ENCODE measurements at regions not wholly inside any gene's neighbourhood (a gene's known extent, or its start where the extent isn't known, plus 50 kb on each side); places are given as distances from the start of the nearest gene placed in this dataset.

DNA sequence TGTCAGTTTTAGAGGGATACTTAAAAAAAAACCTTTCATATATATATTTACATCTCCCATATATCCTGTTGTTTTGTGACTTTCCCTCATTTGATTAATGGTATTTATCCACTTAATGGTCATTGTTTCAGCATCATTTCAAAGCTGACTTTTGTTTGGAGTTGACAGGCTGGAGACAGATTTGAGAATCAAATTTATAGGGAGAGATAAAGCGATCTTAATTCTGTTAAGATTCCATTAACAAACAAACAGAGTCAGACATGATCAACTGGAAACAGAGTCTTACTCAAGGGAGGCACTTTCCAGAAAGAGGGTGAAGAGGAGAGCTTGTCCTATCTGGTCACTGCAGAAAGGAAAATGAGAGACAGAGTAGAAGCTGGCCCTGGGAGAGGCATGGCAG is 283.4 kb downstream of the TTLL7 start:
- H3K4me1 ChIP-seq (ENCODE audit: low read depth) = no peaks in the 10 kb centered on the region
- DNase-seq (ENCODE audit: low read depth in 1 of 2, low spot score in 1 of 2) = no peak
- no peaks in the 10 kb centered on the region for H3K9me3 ChIP-seq (ENCODE audit: low read depth)
- no peaks in the 10 kb centered on the region for H3K36me3 ChIP-seq
- TF ChIP-seq, protein P1, sequence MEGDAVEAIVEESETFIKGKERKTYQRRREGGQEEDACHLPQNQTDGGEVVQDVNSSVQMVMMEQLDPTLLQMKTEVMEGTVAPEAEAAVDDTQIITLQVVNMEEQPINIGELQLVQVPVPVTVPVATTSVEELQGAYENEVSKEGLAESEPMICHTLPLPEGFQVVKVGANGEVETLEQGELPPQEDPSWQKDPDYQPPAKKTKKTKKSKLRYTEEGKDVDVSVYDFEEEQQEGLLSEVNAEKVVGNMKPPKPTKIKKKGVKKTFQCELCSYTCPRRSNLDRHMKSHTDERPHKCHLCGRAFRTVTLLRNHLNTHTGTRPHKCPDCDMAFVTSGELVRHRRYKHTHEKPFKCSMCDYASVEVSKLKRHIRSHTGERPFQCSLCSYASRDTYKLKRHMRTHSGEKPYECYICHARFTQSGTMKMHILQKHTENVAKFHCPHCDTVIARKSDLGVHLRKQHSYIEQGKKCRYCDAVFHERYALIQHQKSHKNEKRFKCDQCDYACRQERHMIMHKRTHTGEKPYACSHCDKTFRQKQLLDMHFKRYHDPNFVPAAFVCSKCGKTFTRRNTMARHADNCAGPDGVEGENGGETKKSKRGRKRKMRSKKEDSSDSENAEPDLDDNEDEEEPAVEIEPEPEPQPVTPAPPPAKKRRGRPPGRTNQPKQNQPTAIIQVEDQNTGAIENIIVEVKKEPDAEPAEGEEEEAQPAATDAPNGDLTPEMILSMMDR (IDR thresholded peaks at IDR 0.05; ENCODE audit: low read depth, low read length) = no peak
- H3K27ac ChIP-seq = no peak overlapping the region
- no peak overlapping the region for H3K4me3 ChIP-seq
- no peaks in the 10 kb centered on the region for H3K27me3 ChIP-seq

DNA sequence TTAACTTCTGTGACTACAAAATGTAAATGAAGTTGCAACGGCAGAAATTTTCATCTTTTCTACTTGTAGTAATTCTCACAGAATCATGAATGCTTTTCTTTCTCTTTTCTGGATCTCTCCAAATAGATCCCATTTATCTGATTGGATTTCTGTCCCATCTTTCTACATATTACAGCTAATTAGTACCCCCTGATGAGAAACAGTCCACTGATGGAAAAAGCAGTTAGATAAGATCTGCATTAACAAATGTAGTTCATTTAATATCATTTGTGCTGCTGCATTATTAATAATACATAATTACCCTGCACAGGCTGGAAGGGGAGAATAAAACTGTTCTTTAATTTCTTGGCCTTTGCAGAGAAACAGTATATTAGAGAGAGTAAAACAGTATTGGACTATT is 289.3 kb downstream of the TTLL7 start:
- no peak overlapping the region for H3K27ac ChIP-seq
- no peaks in the 10 kb centered on the region for H3K36me3 ChIP-seq
- H3K27me3 ChIP-seq = no peaks in the 10 kb centered on the region
- TF ChIP-seq, protein P1 (IDR thresholded peaks at IDR 0.05; ENCODE audit: low read depth, low read length) = no peak
- no peaks in the 10 kb centered on the region for H3K4me1 ChIP-seq (ENCODE audit: low read depth)
- no peak overlapping the region for H3K4me3 ChIP-seq
- DNase-seq (ENCODE audit: low read depth in 1 of 2, low spot score in 1 of 2) = no peak
- H3K9me3 ChIP-seq (ENCODE audit: low read depth) = no peaks in the 10 kb centered on the region

DNA sequence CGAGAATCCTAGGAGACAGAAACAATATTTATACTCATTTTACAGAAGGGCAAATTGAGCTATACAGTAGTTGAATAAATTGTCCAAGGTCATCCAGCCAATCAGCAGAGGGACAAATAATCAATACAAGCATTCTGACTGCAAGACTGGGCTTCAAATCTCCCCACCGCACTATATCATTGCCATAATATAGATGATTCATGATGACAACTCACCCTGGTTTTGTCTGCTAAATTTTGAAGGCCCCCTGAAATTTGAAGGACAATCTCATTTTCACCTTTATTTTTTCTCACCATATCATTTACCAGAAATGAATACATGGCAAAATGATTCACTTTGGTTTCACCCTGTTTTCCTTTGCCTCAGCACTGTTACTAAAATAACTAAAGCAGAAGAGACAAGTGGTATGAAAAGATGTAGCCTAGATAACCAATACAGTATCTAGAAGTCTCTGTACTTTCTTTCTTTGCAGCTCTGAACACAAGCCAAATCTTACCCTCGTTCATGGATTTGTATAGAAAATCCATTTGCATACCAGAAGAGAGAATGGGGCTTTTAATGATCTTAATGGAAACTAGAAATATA is 292.5 kb downstream of the TTLL7 start:
- no peak overlapping the region for H3K27ac ChIP-seq
- no peaks in the 10 kb centered on the region for H3K4me1 ChIP-seq (ENCODE audit: low read depth)
- no peak overlapping the region for H3K4me3 ChIP-seq
- no peaks in the 10 kb centered on the region for H3K36me3 ChIP-seq
- no peaks in the 10 kb centered on the region for H3K27me3 ChIP-seq
- TF ChIP-seq, protein P1 (IDR thresholded peaks at IDR 0.05; ENCODE audit: low read depth, low read length) = no peak
- H3K9me3 ChIP-seq (ENCODE audit: low read depth) = no peaks in the 10 kb centered on the region
- DNase-seq (ENCODE audit: low read depth in 1 of 2, low spot score in 1 of 2) = no peak

DNA sequence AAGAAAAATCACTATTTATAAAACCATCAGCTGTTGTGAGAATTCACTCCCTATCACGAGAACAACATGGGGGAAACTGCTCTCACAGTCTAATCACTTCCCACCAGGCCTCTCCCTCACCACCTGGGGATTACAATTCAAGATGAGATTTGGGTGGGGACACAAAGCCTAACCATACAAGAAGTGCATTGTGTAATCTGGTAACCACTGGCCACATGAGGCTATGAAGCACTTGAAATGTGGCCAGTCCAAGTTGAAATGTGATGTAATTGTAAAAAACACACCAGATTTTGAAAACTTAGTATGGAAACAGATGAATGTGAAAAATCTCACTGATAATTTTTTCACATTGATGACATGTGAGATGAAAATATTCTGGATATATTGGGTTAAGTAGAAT is 293.8 kb downstream of the TTLL7 start:
- no peaks in the 10 kb centered on the region for H3K27me3 ChIP-seq
- TF ChIP-seq, protein P1 (IDR thresholded peaks at IDR 0.05; ENCODE audit: low read depth, low read length) = no peak
- H3K9me3 ChIP-seq (ENCODE audit: low read depth) = no peaks in the 10 kb centered on the region
- no peak overlapping the region for H3K27ac ChIP-seq
- no peaks in the 10 kb centered on the region for H3K4me1 ChIP-seq (ENCODE audit: low read depth)
- no peaks in the 10 kb centered on the region for H3K36me3 ChIP-seq
- no peak overlapping the region for H3K4me3 ChIP-seq
- no peak for DNase-seq (ENCODE audit: low read depth in 1 of 2, low spot score in 1 of 2)

DNA sequence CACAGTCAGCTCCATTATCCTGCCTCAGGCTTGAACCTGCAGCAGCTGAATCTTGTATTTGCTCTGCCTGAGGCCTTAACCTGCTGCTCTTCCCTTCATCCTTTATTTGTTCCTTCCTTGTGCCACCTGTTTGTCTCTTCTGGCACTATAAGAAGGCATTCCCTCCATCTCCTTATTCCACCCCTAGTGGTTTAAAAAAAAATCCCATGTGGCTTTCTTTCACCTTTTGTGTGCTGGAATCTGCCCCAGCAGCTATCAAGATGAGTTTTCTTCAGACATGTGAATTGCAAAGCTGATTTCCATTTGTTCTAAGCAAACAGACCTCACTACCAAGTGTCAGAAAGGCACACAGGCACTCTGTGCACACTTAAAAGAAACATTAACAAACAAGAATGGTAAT is 294.6 kb downstream of the TTLL7 start:
- no peaks in the 10 kb centered on the region for H3K27me3 ChIP-seq
- no peak for DNase-seq (ENCODE audit: low read depth in 1 of 2, low spot score in 1 of 2)
- H3K4me1 ChIP-seq (ENCODE audit: low read depth) = no peaks in the 10 kb centered on the region
- TF ChIP-seq, protein P1 (IDR thresholded peaks at IDR 0.05; ENCODE audit: low read depth, low read length) = no peak
- no peak overlapping the region for H3K4me3 ChIP-seq
- no peak overlapping the region for H3K27ac ChIP-seq
- H3K9me3 ChIP-seq (ENCODE audit: low read depth) = no peaks in the 10 kb centered on the region
- no peaks in the 10 kb centered on the region for H3K36me3 ChIP-seq

DNA sequence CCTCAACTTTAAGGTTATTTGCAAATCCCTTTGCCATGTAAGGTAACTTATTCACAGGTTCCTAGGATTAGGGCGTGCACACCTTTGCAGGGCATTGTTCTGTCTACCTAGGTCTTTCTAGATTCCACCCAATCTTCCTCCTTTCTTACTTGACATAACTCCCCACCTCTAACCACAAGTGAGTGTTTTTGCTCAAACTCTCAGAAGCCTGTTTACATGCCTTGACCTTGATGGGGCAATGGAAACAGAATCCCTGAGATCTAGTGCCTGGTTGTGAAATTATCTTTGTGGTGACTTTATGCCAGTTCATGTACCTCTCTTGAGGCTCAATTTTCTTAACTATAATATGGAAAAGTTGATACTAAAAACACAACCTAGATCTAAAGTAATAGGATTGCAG is 296.6 kb downstream of the TTLL7 start:
- Histone ChIP-seq H3K9me3 (ENCODE audit: low read depth) (no peaks in the 10 kb centered on the region), H3K36me3 (no peaks in the 10 kb centered on the region), H3K4me3 (no peak overlapping the region), H3K4me1 (ENCODE audit: low read depth) (no peaks in the 10 kb centered on the region), H3K27ac (no peak overlapping the region), H3K27me3 (no peaks in the 10 kb centered on the region)
- DNase-seq (ENCODE audit: low read depth in 1 of 2, low spot score in 1 of 2) = no peak
- TF ChIP-seq, protein P1 (IDR thresholded peaks at IDR 0.05; ENCODE audit: low read depth, low read length) = no peak
